Omental fat pad (tissue), 3 donors: ENCODE measurements at regions not wholly inside any gene's neighbourhood (a gene's known extent, or its start where the extent isn't known, plus 50 kb on each side); places are given as distances from the start of the nearest gene placed in this dataset.

ENCODE experiments used
- ATAC-seq: fragments of 150-250 bp; one replicate; pipeline ENCODE4 v1.9.1; 2016; ENCODE audit warnings: mild to moderate bottlenecking, moderate library complexity; ENCODE audit not compliant: low FRiP score
- DNase-seq: peaks from one replicate; pipeline ENCODE4 v3.0.0-alpha.2; 2019; ENCODE audit warnings: low spot score
- CTCF ChIP-seq, 3 donors: fragments of 450-650 bp; IDR thresholded peaks; one replicate each; pipeline ENCODE4 v1.5.1; 2016 to 2017; ENCODE audit warnings: antibody characterized with exemption in 3 of 3, mild to moderate bottlenecking in 3 of 3, moderate library complexity in 2 of 3

- TF ChIP-seq CTCF (IDR thresholded peaks at IDR 0.05) = no peak
- ATAC-seq = peak; percentile 36
- no peak for DNase-seq
Measured at GRCh38 chr9:113687680-113688371, 188.3 kb upstream of the ZNF618 start.

GRCh38 chr9:113690055-113690740, 185.9 kb upstream of the ZNF618 start:
- no peak for ATAC-seq
- TF ChIP-seq CTCF (IDR thresholded peaks at IDR 0.05) = no peak
- no peak for DNase-seq

- DNase-seq = no peak
- no peak for ATAC-seq
- no peak for TF ChIP-seq CTCF (IDR thresholded peaks at IDR 0.05)
Measured at GRCh38 chr9:113692256-113692655, 183.9 kb upstream of the ZNF618 start.

DNA sequence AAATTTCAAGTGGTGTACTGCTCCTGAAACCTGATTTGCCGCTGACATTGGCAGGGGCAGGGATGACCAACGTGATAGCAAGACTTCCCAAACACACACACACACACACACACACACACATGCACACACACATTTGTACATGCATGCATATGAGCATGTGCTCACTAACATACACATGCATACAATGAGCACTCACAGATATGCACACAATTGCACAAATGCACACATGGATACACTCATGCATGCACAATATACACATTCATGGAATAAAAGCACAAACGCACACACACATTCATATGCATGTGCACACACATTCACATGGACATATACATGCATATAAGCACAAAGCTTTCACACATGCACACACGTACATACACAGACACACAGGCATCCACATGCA, 181.2 kb upstream of the ZNF618 start:
- DNase-seq = no peak
- TF ChIP-seq CTCF (IDR thresholded peaks at IDR 0.05) = no peak
- ATAC-seq = no peak

- DNase-seq (no peak), ATAC-seq (no peak)
- TF ChIP-seq CTCF (IDR thresholded peaks at IDR 0.05) = no peak
Measured at GRCh38 chr9:113695440-113695851, 180.7 kb upstream of the ZNF618 start.

DNA sequence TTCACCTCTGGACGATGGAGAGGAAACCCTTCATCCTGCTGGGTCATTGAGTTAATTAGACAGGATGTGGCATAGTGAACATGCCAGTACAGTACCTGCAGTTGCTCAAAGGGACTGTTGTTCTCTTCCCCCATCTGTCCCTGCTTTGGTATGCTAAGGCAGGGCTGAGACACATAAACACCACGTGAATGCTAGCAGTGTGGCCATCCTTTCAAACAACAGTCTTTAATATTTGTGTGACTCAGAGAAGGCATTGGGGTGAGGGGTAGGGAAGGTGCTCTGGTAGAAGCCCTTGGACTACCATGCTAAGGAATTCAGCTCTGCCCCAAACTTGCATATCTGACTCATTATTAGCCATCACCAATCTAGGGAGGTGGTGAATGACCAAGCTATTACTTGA, 180.2 kb upstream of the ZNF618 start:
- no peak for DNase-seq

More for the DNA sequence above, 180.2 kb upstream of the ZNF618 start:
- no peak for ATAC-seq
- no peak for TF ChIP-seq CTCF (IDR thresholded peaks at IDR 0.05)
